GM12878 (cell line): ENCODE measurements at regions not wholly inside any gene's neighbourhood (a gene's known extent, or its start where the extent isn't known, plus 50 kb on each side); places are given as distances from the start of the nearest gene placed in this dataset.

ENCODE experiments used
- ATAC-seq: fragments of 200-7000 bp; cut with Tn5 transposase; 3 replicates; pipeline ENCODE4 v1.9.1; 2020; ENCODE audit warnings: mild to moderate bottlenecking, moderate library complexity
- BruUV-seq: library from RNA; stranded (reverse); fragments of 400-500 nt; replicated peaks from 2 replicates; lab custom pipeline; 2021; lab: Mats Ljungman, UMichigan
- CTCF ChIA-PET: fragments of 300-600 bp; sonication (Branson Sonifier 250); formaldehyde crosslinking; extraction: SDS; loops from one replicate; lab custom pipeline; 2021; ENCODE audit warnings: inconsistent platforms; lab: Yijun Ruan, JAX
- POLR2A ChIA-PET: fragments of 350-600 bp; formaldehyde crosslinking; extraction: SDS; loops from one replicate; lab custom pipeline; 2021; ENCODE audit warnings: inconsistent platforms; lab: Charles Lee
- RAD21 ChIA-PET: fragments of 300-600 bp; sonication (Branson Sonifier 250); formaldehyde crosslinking; loops from one replicate; lab custom pipeline; 2023; ENCODE audit warnings: antibody characterized with exemption; ENCODE audit not compliant: unreplicated experiment; lab: Charles Lee
- SMC1A ChIA-PET: fragments of 300-600 bp; sonication (Branson Sonifier 250); formaldehyde crosslinking; loops from one replicate; lab custom pipeline; 2023; ENCODE audit not compliant: unreplicated experiment, uncharacterized antibody; lab: Charles Lee
- DNase-seq: peaks from one replicate; pipeline ENCODE4 v3.0.0-alpha.2; 2011; ENCODE audit warnings: low read depth, low spot score
- FAIRE-seq: peaks from 3 replicates; lab custom pipeline; 2011; peaks lifted over from hg19 to GRCh38; lab: Jason Lieb, UNC
- H2AFZ ChIP-seq: 2 replicates; pipeline ENCODE4 v1.6.0; 2011; ENCODE audit warnings: low read depth, low read length, control low read depth; ENCODE audit not compliant: control insufficient read depth
- H3K27ac ChIP-seq: 2 replicates; pipeline ENCODE4 v1.5.1; 2011; ENCODE audit warnings: control low read depth; ENCODE audit not compliant: control insufficient read depth, insufficient read depth
- H3K27me3 ChIP-seq, 2 experiments: replicated peaks in 1 of 2; 2 replicates each; pipeline versions ENCODE4 v1.6.0 to v1.6.1; 2011; ENCODE audit warnings: low read length in 1 of 2; ENCODE audit not compliant: control insufficient read depth in 2 of 2, insufficient read depth in 2 of 2
- H3K36me3 ChIP-seq, 2 experiments: 2 replicates each; pipeline ENCODE4 v1.5.1; 2011; ENCODE audit warnings: low read length in 1 of 2; ENCODE audit not compliant: control insufficient read depth in 2 of 2, insufficient read depth in 2 of 2
- H3K4me1 ChIP-seq: 2 replicates; pipeline ENCODE4 v1.6.1; 2011; ENCODE audit warnings: mild to moderate bottlenecking, low read length, moderate library complexity, mixed read lengths; ENCODE audit not compliant: control insufficient read depth, insufficient read depth
- H3K4me2 ChIP-seq: 2 replicates; pipeline ENCODE4 v1.6.0; 2011; ENCODE audit warnings: control low read depth; ENCODE audit not compliant: control insufficient read depth, insufficient read depth
- H3K4me3 ChIP-seq: fragments of 200-600 bp; sonication (generic); 2 replicates; pipeline ENCODE4 v1.5.1; 2016
- H3K79me2 ChIP-seq: 2 replicates; pipeline ENCODE4 v1.6.0; 2011; ENCODE audit warnings: low read length; ENCODE audit not compliant: control insufficient read depth, insufficient read depth
- H3K9ac ChIP-seq: 2 replicates; pipeline ENCODE4 v1.8.0; 2011; ENCODE audit warnings: low read length, control low read depth, mixed read lengths; ENCODE audit not compliant: control insufficient read depth, insufficient read depth
- H3K9me3 ChIP-seq: replicated peaks from 3 replicates; pipeline ENCODE4 v1.5.1; 2011; ENCODE audit warnings: mild to moderate bottlenecking, low read length; ENCODE audit not compliant: control insufficient read depth, insufficient read depth
- H4K20me1 ChIP-seq: 2 replicates; pipeline ENCODE4 v1.6.0; 2011; ENCODE audit not compliant: control insufficient read depth, insufficient read depth
- CREM ChIP-seq: IDR thresholded peaks from 2 replicates; pipeline ENCODE4 v1.6.1; 2014; ENCODE audit warnings: antibody characterized with exemption, low read depth
- EP300 ChIP-seq, 2 experiments: fragments of 150-350 bp in 1 of 2; IDR thresholded peaks; 2 replicates each; pipeline ENCODE4 v1.6.1; 2011 to 2012; ENCODE audit warnings: low read depth in 2 of 2, low read length in 2 of 2, borderline replicate concordance in 1 of 2, improper control_type of control experiment in 1 of 2, inconsistent platforms in 1 of 2; ENCODE audit not compliant: control insufficient read depth in 1 of 2
- GABPA ChIP-seq: IDR thresholded peaks from 2 replicates; pipeline ENCODE4 v1.6.1; 2014; ENCODE audit warnings: antibody characterized with exemption, low read depth, mild to moderate bottlenecking, inconsistent platforms
- KLF5 ChIP-seq: fragments of 450-650 bp; IDR thresholded peaks from 2 replicates; pipeline ENCODE4 v1.6.1; 2014; ENCODE audit warnings: mild to moderate bottlenecking; ENCODE audit not compliant: partially characterized antibody
- RB1 ChIP-seq: fragments of 450-650 bp; formaldehyde crosslinking; IDR thresholded peaks from 2 replicates; pipeline ENCODE4 v1.6.1; 2017; ENCODE audit warnings: mild to moderate bottlenecking, borderline replicate concordance
- WGBS: methylation state at CpG from one replicate; pipeline ENCODE4 v1.1.6; 2016; ENCODE audit warnings: low lambda C conversion rate; ENCODE audit not compliant: insufficient replicate concordance, insufficient coverage; ENCODE audit errors: missing lambda C conversion rate; 5-methylcytosine and 5-hydroxymethylcytosine counted together
- in situ Hi-C: fragments of 300-500 bp; cut with MboI; formaldehyde crosslinking; loops from 9 replicates; pipeline ENCODE4 v1.14.3; 2018; ENCODE audit warnings: mixed read lengths
- intact Hi-C: fragments of 100-400 bp; cut with micrococcal nuclease; formaldehyde crosslinking; loops from one replicate; pipeline ENCODE4 v1.14.2; 2022; ENCODE audit not compliant: unreplicated experiment
- TF ChIP-seq, protein P1 (sequence below), 3 experiments: IDR thresholded peaks in 2 of 3; conservative IDR thresholded peaks in 1 of 3; 2 replicates each; pipeline ENCODE4 v1.5.1; 2011; ENCODE audit warnings: low read depth in 3 of 3, low read length in 3 of 3, mild to moderate bottlenecking in 3 of 3, control low read depth in 2 of 3, moderate library complexity in 2 of 3, inconsistent platforms in 1 of 3, mixed read lengths in 1 of 3; ENCODE audit not compliant: control insufficient read depth in 2 of 3, insufficient read depth in 1 of 3; ENCODE audit errors: extremely low read depth in 1 of 3
- TF ChIP-seq, protein P2 (sequence below): fragments of 450-650 bp; IDR thresholded peaks from 2 replicates; pipeline ENCODE4 v1.6.1; 2017; ENCODE audit warnings: mild to moderate bottlenecking
- TF ChIP-seq, protein P3 (sequence below): IDR thresholded peaks from 2 replicates; pipeline ENCODE4 v1.6.1; 2011; ENCODE audit warnings: low read depth, low read length, improper control_type of control experiment, borderline replicate concordance

DNA sequence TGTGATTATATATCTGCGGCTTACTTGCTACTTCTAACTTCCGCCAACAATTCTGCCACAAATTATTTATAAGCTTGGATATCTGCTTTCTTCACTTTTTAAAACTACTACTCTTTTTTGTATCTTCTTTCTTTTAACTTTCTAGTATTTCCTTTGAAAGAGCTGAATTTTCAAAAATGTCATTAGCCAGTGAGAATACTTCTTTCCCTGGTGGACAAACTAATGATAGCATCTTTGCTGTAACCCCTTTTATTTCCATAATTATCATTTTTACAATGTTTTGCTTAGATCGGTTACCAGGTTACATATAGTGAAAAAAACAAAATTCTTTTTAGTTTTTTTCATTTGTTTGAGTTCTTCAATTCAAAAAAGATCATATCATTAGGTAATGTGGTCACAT, 355.9 kb upstream of the ADGRL4 start:
- intact Hi-C loops, result no loop called here

More for the DNA sequence above, 355.9 kb upstream of the ADGRL4 start:
- Histone ChIP-seq H3K27me3 (peaks cover 0 to 2% of the 10 kb centered on the region in 2 experiments; a peak in 1 of 4 replicates), H3K4me2 (no peak overlapping the region), H3K9ac (no peak overlapping the region), H3K4me3 (no peak overlapping the region), H3K4me1 (no peaks in the 10 kb centered on the region), H4K20me1 (no peaks in the 10 kb centered on the region), H3K9me3 (no peaks in the 10 kb centered on the region), H3K79me2 (no peaks in the 10 kb centered on the region), H2AFZ (no peak overlapping the region), H3K27ac (no peak overlapping the region), H3K36me3 (no peaks in the 10 kb centered on the region)
- SMC1A ChIA-PET, result no interaction called here
- 47% methylated on average over 3 of the region's 3 CpGs for WGBS
- RAD21 ChIA-PET, result no interaction called here
- POLR2A ChIA-PET, result no interaction called here
- ATAC-seq, result no peak
- CTCF ChIA-PET, result interaction anchor here (2.5 kb wide), 1 partner anchor 9 kb away, joined by 10 read pairs; no protein-coding TSS in a partner anchor
- TF ChIP-seq, protein P1, sequence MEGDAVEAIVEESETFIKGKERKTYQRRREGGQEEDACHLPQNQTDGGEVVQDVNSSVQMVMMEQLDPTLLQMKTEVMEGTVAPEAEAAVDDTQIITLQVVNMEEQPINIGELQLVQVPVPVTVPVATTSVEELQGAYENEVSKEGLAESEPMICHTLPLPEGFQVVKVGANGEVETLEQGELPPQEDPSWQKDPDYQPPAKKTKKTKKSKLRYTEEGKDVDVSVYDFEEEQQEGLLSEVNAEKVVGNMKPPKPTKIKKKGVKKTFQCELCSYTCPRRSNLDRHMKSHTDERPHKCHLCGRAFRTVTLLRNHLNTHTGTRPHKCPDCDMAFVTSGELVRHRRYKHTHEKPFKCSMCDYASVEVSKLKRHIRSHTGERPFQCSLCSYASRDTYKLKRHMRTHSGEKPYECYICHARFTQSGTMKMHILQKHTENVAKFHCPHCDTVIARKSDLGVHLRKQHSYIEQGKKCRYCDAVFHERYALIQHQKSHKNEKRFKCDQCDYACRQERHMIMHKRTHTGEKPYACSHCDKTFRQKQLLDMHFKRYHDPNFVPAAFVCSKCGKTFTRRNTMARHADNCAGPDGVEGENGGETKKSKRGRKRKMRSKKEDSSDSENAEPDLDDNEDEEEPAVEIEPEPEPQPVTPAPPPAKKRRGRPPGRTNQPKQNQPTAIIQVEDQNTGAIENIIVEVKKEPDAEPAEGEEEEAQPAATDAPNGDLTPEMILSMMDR (IDR thresholded peaks at IDR 0.05 in 2 of 3, conservative IDR thresholded peaks at IDR 0.05 in 1 of 3; ENCODE audit: control insufficient read depth in 2 of 3, extremely low read depth in 1 of 3, insufficient read depth in 1 of 3, low read depth in 3 of 3, low read length in 3 of 3), result 0 out of 6 replicates have a peak, but pooled peaks of 1 of the 3 experiments have one; percentile 3
- TF ChIP-seq CREM (no peak), KLF5 (no peak), EP300 (IDR thresholded peaks at IDR 0.05; ENCODE audit: borderline replicate concordance in 1 of 2, control insufficient read depth in 1 of 2, low read depth in 2 of 2, low read length in 2 of 2) (no peak), GABPA (no peak), RB1 (no peak)
- TF ChIP-seq, protein P2, sequence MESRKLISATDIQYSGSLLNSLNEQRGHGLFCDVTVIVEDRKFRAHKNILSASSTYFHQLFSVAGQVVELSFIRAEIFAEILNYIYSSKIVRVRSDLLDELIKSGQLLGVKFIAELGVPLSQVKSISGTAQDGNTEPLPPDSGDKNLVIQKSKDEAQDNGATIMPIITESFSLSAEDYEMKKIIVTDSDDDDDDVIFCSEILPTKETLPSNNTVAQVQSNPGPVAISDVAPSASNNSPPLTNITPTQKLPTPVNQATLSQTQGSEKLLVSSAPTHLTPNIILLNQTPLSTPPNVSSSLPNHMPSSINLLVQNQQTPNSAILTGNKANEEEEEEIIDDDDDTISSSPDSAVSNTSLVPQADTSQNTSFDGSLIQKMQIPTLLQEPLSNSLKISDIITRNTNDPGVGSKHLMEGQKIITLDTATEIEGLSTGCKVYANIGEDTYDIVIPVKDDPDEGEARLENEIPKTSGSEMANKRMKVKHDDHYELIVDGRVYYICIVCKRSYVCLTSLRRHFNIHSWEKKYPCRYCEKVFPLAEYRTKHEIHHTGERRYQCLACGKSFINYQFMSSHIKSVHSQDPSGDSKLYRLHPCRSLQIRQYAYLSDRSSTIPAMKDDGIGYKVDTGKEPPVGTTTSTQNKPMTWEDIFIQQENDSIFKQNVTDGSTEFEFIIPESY, result no peak
- TF ChIP-seq, protein P3, sequence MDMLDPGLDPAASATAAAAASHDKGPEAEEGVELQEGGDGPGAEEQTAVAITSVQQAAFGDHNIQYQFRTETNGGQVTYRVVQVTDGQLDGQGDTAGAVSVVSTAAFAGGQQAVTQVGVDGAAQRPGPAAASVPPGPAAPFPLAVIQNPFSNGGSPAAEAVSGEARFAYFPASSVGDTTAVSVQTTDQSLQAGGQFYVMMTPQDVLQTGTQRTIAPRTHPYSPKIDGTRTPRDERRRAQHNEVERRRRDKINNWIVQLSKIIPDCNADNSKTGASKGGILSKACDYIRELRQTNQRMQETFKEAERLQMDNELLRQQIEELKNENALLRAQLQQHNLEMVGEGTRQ, result no peak
- DNase-seq, result no peak
- BruUV-seq, result no TSS peak
- no peak for FAIRE-seq
- in situ Hi-C loops, result no loop called here
